ENCODE measurements at regions not wholly inside any gene's neighbourhood (a gene's known extent, or its start where the extent isn't known, plus 50 kb on each side); places are given as distances from the start of the nearest gene placed in this dataset.

- TF ChIP-seq EZH2phosphoT487 (IDR thresholded peaks at IDR 0.05; ENCODE audit: borderline replicate concordance) (no peak), CTCF (IDR thresholded peaks at IDR 0.05 in 2 of 3, conservative IDR thresholded peaks at IDR 0.05 in 1 of 3; ENCODE audit: borderline replicate concordance in 1 of 3, insufficient read depth in 1 of 3, low read depth in 2 of 3, low read length in 2 of 3) (no peak), RAD21 (IDR thresholded peaks at IDR 0.05; ENCODE audit: low read depth) (no peak), MAX (IDR thresholded peaks at IDR 0.05) (no peak), ATF3 (IDR thresholded peaks at IDR 0.05) (no peak), EGR1 (IDR thresholded peaks at IDR 0.05; ENCODE audit: low read depth) (no peak), POLR2A (IDR thresholded peaks at IDR 0.05; ENCODE audit: borderline replicate concordance, extremely low read depth, insufficient read depth, insufficient read length) (no peak), CEBPB (IDR thresholded peaks at IDR 0.05; ENCODE audit: low read depth) (no peak)
- TF ChIP-seq, protein P1, sequence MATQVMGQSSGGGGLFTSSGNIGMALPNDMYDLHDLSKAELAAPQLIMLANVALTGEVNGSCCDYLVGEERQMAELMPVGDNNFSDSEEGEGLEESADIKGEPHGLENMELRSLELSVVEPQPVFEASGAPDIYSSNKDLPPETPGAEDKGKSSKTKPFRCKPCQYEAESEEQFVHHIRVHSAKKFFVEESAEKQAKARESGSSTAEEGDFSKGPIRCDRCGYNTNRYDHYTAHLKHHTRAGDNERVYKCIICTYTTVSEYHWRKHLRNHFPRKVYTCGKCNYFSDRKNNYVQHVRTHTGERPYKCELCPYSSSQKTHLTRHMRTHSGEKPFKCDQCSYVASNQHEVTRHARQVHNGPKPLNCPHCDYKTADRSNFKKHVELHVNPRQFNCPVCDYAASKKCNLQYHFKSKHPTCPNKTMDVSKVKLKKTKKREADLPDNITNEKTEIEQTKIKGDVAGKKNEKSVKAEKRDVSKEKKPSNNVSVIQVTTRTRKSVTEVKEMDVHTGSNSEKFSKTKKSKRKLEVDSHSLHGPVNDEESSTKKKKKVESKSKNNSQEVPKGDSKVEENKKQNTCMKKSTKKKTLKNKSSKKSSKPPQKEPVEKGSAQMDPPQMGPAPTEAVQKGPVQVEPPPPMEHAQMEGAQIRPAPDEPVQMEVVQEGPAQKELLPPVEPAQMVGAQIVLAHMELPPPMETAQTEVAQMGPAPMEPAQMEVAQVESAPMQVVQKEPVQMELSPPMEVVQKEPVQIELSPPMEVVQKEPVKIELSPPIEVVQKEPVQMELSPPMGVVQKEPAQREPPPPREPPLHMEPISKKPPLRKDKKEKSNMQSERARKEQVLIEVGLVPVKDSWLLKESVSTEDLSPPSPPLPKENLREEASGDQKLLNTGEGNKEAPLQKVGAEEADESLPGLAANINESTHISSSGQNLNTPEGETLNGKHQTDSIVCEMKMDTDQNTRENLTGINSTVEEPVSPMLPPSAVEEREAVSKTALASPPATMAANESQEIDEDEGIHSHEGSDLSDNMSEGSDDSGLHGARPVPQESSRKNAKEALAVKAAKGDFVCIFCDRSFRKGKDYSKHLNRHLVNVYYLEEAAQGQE (IDR thresholded peaks at IDR 0.05; ENCODE audit: low read depth) = no peak
Observed at GRCh38 chr11:70699294-70700221, 301.2 kb downstream of the CTTN start.
